Fibroblast of pulmonary artery (primary cell): ENCODE measurements at regions not wholly inside any gene's neighbourhood (a gene's known extent, or its start where the extent isn't known, plus 50 kb on each side); places are given as distances from the start of the nearest gene placed in this dataset.

Experiments used
- DNase-seq: peaks from one replicate; pipeline ENCODE4 v3.0.0-alpha.2; 2010; ENCODE audit warnings: low read depth
- H3K4me3 ChIP-seq: replicated peaks from 2 replicates; pipeline ENCODE4 v1.5.1; 2011; ENCODE audit warnings: low read depth, mild to moderate bottlenecking, control low read depth, low read length, moderate library complexity
- CTCF ChIP-seq: IDR thresholded peaks from 2 replicates; pipeline ENCODE4 v1.5.1; 2011; ENCODE audit warnings: mild to moderate bottlenecking, control low read depth, low read length, inconsistent platforms; ENCODE audit errors: missing control alignments

GRCh38 chr16:85333744-85334640 is 221.7 kb upstream of the CIBAR2 start:
- no peak for DNase-seq
- TF ChIP-seq CTCF, result no peak

DNA sequence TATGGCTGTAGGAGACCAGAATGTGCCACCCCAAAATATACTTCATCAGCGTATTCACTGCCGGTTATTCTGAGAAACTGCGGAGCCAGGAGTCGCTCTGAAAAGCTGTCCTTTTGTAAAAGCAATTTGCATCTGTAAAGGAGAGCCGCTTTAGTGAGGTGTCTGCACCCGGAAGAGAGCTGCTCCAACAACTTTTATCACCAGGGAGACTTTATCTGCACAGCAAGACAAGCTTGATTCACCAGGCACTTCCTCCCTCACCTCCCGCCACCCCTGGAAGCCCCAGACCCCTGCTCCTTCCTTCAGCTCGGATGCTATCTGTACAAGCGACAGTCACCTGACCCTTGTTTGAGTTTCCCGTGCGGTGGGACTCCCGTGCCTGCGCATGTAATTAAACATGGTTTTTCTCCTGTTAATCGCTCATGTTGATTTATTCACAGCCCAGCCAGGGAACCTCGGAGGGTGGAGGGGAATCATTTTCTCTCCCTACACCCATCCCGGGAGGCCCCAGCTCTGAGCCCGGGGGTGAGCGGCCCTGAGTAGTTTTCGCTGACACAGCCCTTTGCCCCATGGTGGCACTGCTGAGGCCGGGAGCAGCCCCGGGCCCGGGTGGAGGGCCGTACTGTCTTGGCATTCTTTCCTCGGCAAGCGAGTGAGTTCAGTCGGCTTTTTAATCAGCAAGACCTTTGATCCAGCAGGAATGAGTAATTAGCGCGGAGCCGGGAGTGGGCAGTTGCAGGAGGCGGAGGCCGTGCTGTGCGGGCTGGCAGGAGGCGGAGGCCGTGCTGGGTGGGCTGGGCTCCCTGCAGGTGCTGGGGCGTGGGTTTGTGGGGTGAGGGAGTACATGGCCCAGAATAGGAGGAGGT is 222.7 kb upstream of the CIBAR2 start:
- H3K4me3 ChIP-seq, result no peak overlapping the region
- DNase-seq, result no peak
- TF ChIP-seq CTCF, result no peak

More at GRCh38 chr16:85333744-85334640, 221.7 kb upstream of the CIBAR2 start:
- H3K4me3 ChIP-seq, result no peak overlapping the region

DNA sequence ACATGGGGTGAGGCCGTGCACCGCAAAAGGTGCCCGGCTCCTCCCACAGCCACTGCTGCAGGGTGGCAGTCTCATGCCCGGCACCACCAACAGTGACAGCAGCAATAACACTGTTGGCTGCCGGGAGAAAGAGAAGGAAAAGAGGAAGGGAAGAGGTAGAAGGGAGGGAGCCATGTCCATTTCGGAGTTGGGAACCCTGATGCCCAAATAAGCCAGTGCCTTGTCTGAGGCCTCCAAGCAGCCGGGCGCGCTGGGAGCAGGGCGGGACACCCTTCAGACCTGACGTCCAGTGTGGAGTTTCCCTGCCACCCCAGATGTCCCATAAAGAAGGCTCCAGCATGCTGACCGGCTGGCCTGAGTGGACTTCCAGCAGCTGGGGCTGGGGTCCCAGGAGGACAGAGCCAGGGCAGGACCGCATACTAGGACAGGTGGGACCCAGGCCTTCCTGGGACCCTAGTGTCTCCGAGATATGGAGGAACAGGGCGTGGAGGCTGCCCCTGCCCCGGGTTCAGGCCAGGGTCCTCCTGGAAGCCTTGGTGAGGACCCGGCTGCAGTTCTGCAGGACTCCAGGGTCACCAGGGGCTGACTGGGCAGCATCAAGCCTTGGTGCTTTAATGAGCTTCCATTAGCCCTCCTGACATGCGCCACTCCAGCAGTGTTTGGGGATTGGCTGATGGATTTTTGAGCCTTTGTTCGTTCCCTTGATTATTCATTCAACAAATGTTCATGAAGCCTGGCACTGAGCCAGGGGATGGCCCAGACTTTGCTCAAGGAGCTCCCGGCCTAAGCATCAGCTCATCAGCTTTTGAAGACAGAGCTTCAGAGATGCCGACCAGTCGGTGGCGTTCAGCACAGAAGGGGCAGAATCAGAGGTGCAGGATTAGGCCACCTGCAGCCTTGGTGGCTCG is 223.6 kb upstream of the CIBAR2 start:
- H3K4me3 ChIP-seq, result no peak overlapping the region
- TF ChIP-seq CTCF, result no peak
- DNase-seq, result peak; percentile 42

- DNase-seq, result no peak
- no peak for TF ChIP-seq CTCF
- H3K4me3 ChIP-seq, result no peak overlapping the region
Observed at GRCh38 chr16:85337910-85338637, 225.8 kb upstream of the CIBAR2 start.

DNA sequence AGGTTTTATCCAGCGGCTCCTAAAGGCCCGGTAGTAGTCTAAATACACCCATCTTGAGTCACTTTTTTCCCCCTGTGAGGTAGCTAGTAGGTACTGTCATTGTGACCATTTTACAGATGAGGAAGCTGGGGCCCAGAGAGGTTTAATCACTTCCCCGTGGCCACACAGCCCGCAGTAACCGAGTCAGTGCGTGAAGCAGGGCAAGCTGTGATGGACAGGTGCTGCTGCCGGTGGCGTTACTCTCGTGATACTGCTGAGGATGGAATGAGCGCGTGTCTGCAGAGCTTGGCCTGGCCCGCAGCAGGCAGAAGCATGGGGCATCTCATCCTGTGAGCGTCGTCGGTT is 226.3 kb upstream of the CIBAR2 start:
- no peak for TF ChIP-seq CTCF
- no peak overlapping the region for H3K4me3 ChIP-seq
- DNase-seq, result no peak
